GM10248 (cell line): ENCODE measurements at regions not wholly inside any gene's neighbourhood (a gene's known extent, or its start where the extent isn't known, plus 50 kb on each side); places are given as distances from the start of the nearest gene placed in this dataset.

ENCODE experiments used
- CTCF ChIA-PET: fragments of 300-600 bp; sonication (Branson Sonifier 250); formaldehyde crosslinking; extraction: SDS; loops from one replicate; lab custom pipeline; 2021; ENCODE audit warnings: antibody characterized with exemption; lab: Yijun Ruan, JAX
- POLR2A ChIA-PET: fragments of 350-650 bp; sonication (Branson Sonifier 250); formaldehyde crosslinking; extraction: SDS; loops from one replicate; lab custom pipeline; 2020; ENCODE audit warnings: antibody characterized with exemption; lab: Yijun Ruan, JAX
- DNase-seq: peaks from one replicate; pipeline ENCODE4 v3.0.0; 2012; ENCODE audit errors: extremely low spot score
- TF ChIP-seq, protein P1 (sequence below): IDR thresholded peaks from 2 replicates; pipeline ENCODE4 v1.5.1; 2012; ENCODE audit warnings: mild to moderate bottlenecking, low read depth; ENCODE audit errors: extremely low read depth, missing control alignments, control extremely low read depth

DNA sequence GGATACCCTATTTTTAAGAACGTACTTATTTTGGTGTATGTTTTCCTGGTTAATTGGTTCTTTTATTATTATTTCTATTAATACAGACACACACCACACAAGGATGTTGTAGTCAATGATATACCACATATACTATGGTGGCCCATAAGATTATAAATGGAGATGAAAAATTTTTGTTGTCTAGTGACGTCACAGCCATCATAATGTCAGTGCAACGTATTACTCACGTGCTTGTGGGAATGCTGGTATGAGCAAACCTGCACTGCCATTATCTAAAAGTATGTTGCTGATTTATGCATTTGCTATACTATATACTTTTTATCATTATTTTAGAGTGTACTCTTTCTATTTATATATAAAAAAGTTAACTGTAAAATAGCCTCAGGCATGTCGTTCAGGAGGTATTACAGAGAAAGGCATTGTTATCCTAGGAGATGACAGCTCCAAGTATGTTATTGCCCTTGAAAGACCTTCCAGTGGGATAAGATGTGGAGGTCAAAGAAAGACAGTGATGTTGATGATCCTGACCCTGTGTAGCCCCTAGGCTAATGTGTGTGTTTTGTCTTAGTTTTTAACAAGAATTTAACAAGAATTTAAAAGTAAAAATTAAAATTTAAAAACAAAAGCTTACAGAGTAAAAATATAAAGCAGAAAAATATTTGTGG lies 65.6 kb upstream of the SGCD start:
- CTCF ChIA-PET, result interaction anchor here (0.9 kb wide), 1 partner anchor 10 kb away, joined by 3 read pairs; no protein-coding TSS in a partner anchor
- DNase-seq, result no peak
- TF ChIP-seq, protein P1, sequence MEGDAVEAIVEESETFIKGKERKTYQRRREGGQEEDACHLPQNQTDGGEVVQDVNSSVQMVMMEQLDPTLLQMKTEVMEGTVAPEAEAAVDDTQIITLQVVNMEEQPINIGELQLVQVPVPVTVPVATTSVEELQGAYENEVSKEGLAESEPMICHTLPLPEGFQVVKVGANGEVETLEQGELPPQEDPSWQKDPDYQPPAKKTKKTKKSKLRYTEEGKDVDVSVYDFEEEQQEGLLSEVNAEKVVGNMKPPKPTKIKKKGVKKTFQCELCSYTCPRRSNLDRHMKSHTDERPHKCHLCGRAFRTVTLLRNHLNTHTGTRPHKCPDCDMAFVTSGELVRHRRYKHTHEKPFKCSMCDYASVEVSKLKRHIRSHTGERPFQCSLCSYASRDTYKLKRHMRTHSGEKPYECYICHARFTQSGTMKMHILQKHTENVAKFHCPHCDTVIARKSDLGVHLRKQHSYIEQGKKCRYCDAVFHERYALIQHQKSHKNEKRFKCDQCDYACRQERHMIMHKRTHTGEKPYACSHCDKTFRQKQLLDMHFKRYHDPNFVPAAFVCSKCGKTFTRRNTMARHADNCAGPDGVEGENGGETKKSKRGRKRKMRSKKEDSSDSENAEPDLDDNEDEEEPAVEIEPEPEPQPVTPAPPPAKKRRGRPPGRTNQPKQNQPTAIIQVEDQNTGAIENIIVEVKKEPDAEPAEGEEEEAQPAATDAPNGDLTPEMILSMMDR, result no peak
- POLR2A ChIA-PET, result no interaction called here

DNA sequence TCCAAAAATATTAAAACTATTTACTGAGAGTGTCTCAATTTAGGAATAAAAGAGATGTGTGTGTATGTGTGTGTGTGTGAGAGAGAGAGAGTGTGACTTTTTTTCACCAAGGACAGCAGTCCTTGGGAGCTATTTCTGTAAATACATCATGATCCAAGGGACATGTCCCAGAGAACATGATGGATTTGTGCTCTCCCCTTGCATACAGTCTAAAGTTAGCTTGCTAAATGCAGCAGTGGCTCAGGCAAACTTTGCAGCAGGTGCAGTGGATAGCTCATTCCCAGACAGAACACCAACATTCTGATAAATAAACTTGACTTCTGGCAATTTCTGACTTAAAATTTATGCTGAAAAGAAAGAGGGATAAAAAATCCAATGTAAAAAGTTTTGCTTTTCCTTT lies 55.4 kb upstream of the SGCD start:
- ChIA-PET CTCF (interaction anchor here (0.9 kb wide), 1 partner anchor 10 kb away, joined by 3 read pairs; no protein-coding TSS in a partner anchor), POLR2A (no interaction called here)
- DNase-seq, result no peak
- TF ChIP-seq, protein P1, result no peak

- TF ChIP-seq, protein P1, result no peak
- no peak for DNase-seq
- POLR2A ChIA-PET, result no interaction called here
- CTCF ChIA-PET, result no interaction called here
These were observed 54.8 kb upstream of the SGCD start for GRCh38 chr5:156272139-156272538.

GRCh38 chr5:156273325-156273724 lies 53.6 kb upstream of the SGCD start:
- TF ChIP-seq, protein P1, result no peak
- POLR2A ChIA-PET, result no interaction called here
- DNase-seq, result no peak
- CTCF ChIA-PET, result no interaction called here

DNA sequence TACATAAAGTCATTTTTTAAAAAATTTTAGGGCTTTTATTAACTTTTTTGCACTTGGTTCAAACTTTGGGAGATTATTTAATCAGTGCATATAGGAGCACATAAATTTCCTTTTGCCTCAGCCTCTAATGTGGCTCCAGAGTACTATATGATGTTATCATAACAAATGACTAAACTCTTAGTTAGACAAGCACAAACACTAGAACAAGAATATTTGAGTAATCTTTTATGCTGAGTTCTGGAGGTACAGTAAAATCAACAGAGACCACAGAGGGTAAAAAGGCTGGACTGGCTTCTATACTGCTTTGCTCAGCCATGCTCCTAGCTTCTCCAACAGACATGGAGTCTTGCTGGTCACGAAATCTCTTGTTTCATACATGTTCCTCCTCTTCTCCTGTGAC lies 52.5 kb upstream of the SGCD start:
- ChIA-PET POLR2A (no interaction called here), CTCF (no interaction called here)
- DNase-seq, result no peak
- TF ChIP-seq, protein P1, result no peak
